Activated CD4-positive, alpha-beta T cell treated with anti-CD3 and anti-CD28 coated beads for 48 hours (primary cell): ENCODE measurements at regions not wholly inside any gene's neighbourhood (a gene's known extent, or its start where the extent isn't known, plus 50 kb on each side); places are given as distances from the start of the nearest gene placed in this dataset.

Source experiments
- DNase-seq: peaks from one replicate; pipeline ENCODE4 v3.0.0-alpha.2; 2020

DNA sequence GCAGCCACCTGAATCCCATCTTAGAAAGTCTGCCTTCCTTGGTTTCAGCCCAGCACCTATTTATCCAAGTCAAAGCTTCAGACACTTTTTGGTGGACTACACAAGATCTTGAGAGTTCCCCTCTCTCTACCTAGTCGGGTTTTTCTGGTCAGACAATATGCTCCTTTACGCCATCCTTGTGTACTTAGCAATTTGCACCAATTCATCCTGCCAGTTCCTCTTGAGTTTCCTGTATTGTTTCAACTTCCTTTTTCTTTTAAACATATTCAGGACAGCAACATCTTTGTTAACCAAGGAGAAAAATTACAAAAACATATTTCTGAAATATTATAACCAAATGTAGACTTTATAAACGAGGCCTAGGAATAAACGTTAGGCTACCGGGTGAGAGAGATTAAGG lies 368.2 kb upstream of the CADM1 start:
- no peak for DNase-seq

GRCh38 chr11:115871161-115871760 lies 367.0 kb upstream of the CADM1 start:
- no peak for DNase-seq

DNA sequence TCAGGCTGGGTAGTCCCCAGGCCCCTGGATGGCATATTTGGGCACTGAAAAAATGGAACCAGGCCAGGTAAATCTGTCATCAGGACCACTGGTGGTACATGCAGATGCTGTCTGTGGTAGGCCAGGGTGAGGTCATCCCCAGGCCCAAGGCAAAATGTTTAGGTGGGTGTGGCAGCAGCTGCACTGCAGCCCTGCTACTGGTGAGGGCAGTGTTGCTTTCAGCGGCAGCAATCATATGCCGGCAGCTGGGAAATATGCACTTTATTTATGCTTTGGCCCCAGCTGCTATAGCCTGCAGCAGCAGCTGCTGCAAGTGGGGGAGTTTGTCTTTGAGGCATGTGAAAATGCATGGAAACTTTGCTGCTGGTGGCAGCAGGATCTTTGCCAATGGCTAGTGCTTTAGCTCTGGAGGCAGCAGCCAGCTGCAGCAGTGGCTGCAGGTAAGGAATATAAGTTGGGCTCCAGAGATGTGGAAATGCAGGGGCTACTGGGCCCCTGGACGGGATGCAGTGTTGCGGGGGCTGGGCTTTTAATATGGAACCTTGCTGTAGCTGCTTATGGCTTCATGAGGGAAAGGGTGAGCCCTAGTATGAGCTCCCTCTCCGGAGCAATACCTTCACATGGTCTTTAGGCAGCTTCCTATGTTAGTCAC lies 365.7 kb upstream of the CADM1 start:
- peak; percentile 15 for DNase-seq

- no peak for DNase-seq
Observed at GRCh38 chr11:115869131-115869530, 364.9 kb upstream of the CADM1 start.

GRCh38 chr11:115860246-115860645 lies 356.0 kb upstream of the CADM1 start:
- DNase-seq, result no peak

DNA sequence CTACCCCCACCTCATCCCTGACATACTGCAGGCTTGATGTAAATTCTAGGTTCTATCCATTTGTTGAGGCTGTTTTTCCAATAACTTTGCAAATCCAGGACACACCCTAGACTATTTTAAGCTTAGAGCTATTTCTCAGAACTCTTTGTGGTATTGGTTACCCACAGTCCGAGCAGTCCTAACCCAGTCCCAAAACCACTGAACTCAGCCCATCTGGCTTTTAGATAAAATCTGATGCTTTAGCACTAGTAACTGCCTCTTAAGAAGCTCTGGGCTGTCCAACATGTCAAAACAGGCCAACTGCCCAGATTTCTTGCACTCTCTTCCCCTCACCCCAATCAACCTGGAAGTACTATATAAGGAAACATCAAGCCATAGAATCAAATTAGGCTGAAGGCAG lies 344.4 kb upstream of the CADM1 start:
- DNase-seq, result no peak

DNA sequence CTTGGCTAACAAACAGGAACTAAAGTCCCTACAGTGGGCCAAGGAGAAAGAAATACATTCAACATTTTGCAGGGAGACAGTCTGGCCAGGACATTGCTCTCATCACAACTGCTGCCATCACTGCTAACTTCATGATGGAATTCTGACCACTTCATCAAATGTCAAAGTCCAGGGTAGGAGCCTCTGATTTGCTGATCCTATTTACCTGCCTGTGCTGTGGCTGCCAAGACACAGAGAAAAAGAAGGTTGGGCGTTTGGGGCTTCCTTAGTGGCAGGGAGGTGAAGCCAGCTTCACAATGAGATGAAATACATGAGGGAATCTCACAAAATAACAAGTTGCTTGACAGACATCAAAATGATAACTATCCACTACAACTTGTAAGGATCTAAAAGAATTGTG lies 343.9 kb upstream of the CADM1 start:
- DNase-seq, result no peak

DNA sequence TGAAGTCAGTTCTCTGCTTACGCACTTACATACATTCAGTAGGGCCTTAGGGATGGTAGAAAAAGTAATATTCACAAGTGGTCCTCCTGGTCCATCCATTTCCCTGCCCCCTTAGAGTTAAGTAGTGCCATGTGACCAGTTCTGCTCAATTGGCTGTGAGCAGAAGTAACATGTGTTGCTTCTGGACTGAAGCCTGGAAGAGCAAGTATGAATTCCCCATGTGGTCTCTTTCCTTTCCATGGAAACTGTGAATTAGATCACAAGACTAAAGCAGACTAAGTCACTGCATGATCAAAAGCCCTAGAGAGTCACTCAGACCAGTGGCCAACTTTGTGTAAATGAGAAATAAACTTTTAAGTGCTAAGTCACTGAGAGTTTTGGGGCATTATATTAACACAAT lies 341.7 kb upstream of the CADM1 start:
- DNase-seq, result no peak

DNA sequence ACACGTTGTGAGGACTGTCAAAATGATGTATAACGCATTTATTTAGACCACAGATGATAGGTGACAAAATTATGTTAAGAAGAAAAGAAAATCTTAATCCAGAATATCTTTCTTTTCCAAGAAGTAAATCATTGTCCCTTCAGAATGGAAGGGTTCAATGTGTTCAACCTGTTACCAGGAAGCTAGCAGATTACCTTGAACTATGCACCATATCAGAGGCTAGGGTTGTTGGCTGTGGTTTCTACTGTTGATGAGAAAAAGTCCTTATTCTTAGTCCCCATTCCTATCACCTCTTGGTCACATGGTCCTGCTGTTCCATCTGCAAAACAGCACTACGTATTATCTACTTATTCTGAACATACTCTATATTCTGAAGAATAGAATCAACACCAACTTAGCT lies 339.5 kb upstream of the CADM1 start:
- no peak for DNase-seq

DNA sequence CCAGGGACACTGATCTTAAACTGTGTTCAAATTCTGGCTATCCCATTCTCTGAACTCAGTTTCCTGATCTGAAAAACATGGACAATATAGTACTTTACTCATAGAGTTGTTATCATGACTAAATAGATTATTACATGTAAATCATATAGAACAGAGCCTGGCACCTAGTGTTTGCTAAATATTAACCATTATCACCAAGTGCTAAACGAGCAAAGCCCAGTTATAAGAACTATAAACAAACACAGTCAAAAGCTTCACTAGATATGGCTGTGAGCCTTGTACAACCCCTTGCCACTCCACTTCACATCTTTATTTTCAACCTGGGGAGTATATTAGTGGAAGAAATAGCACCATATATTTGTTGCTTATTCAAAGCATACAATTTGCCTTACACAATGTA lies 338.9 kb upstream of the CADM1 start:
- DNase-seq, result no peak

DNA sequence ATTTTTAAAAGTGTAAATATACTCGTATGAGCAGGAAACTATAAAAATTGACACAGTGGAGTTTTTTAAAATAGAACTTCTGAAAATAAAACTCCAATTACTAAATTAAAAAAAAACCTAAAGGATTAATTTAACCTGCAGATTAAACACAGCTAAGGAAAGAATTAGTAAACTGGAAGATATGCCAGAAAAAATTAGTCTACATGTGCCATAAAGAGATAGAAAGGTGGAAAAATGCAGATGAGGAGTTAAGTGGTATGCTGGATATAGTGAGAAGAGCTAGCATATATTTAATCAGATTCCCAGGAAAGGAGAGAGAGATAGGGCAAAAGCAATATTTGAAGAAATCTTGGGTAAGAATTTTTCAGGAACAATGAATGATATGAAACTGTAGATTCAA lies 315.8 kb upstream of the CADM1 start:
- DNase-seq, result no peak

DNA sequence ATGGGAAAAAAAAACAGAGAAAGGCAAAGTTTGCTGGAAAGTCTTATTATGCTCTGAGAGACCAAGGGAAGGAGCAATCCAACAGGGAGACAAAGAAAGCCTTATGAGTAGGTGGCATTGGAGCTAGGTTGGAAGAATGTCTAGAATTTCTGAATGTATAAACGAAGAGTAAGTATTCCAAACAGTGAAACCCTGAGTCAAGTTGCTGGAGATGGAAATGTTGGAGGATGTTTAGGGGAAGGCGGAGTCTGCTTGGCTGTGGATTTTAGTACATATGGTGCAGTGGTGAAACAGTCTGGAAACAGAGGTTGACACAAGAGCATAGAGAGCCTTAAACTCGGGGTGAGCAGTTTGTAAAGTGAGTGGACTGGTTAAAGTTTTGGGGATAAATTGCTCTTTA lies 314.8 kb upstream of the CADM1 start:
- DNase-seq, result no peak

- DNase-seq, result no peak
Observed at GRCh38 chr11:115817844-115818468, 313.7 kb upstream of the CADM1 start.

DNA sequence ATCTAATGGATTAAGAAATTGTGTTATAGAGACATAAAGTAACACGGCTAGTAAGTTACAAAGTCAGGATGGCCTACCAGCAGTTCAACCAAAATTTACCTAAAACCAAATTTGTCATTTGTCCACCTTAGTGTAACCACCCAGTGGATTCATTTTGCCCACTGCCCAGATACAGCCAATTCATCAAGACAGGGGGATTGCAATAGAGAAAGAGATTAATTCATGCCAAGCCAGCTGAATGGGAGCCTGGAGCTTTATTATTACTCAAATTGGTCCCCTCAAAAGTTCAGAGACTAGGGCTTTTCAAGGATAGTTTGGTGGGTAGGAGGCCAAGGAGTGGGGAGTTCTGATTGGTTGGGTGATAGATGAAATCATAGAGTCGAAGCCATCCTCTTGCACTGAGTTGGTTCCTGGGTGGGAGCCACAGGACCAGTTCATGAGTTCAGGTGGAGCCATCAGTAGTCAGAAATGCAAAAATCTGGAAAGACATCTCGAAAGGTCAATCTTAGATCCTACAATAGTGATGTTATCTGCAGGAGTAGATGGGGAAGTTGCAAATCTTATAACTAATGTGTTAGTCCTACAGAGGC lies 304.2 kb upstream of the CADM1 start:
- no peak for DNase-seq

GRCh38 chr11:115806056-115806455 lies 301.8 kb upstream of the CADM1 start:
- DNase-seq, result no peak

DNA sequence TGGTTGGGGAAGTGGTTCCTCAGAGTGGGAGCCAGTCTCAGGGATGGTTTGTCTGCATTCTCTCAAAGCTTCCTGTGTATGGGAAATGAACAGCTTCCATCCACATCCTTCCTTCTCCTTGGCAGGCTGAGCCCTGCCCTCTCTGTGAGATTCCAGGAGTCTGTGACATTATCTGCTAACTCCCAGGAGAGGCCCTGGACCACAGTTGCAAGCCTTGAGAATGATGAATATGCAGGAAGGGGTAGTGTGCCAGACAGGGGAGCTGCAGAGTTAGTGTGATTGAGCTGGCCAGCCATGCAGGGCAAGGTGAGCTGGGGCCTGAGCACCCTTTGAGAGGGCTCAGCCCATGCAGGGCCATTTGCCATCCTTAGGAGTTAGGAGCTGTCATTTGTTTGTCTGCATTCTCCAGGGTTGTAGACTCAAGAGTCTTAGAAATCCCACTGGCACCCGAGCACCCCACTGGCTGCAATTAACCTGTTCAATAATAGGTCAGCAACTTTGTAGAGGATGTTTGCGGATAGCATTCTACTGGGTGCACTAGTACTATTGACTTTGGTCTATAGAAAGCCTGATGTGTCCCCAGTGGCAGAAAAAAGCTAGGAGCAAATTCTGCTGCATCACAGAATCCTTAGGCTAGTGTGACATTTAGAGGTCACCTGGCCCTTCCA lies 299.0 kb upstream of the CADM1 start:
- DNase-seq, result no peak

DNA sequence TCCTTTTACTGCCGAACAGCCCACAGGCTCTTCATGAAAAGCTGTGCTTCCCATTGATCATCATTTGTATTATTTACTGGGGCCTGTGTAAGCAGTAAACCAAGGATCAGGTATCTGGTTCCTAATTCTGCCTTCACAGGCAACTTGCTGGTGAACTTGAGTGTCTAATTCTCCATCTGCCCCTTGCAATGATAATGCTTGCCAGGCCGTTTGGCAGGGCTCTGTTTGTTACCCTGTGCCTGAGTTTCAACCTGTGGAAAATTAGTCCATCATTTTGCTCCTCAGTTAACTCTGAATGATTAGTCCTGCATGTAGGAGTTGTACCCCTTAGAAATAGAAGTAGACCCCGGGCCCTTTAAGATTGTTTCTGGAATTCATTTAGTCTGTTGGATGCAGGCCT lies 298.4 kb upstream of the CADM1 start:
- no peak for DNase-seq

DNA sequence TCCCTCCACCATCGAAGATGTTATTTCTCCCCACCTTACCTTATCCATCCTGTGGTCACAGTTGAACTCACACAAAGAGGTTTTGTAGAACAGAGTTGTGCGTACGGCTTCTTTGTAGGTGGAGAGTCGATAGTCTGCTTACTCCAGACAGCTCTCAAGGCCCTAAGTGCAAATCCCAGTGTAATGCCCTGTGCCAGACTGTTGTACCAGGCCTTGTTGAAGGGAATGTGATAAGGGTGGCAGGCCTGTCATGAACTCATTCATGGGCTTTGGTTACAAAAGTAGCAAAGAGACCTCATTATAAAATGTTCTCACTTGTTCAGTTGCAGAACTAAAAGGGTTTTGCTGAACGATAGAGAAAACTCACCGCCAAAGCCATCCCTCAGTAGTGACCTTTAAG lies 288.7 kb upstream of the CADM1 start:
- no peak for DNase-seq

- DNase-seq, result no peak
Observed at GRCh38 chr11:115787302-115787701, 283.1 kb upstream of the CADM1 start.

GRCh38 chr11:115784796-115785521 lies 280.7 kb upstream of the CADM1 start:
- DNase-seq, result no peak

GRCh38 chr11:115780646-115781362 lies 276.6 kb upstream of the CADM1 start:
- no peak for DNase-seq

GRCh38 chr11:115778928-115779650 lies 274.9 kb upstream of the CADM1 start:
- DNase-seq, result no peak
